Endothelial cell of umbilical vein (primary cell): ENCODE measurements at regions not wholly inside any gene's neighbourhood (a gene's known extent, or its start where the extent isn't known, plus 50 kb on each side); places are given as distances from the start of the nearest gene placed in this dataset.

ENCODE experiments used
- CTCF ChIP-seq, 2 donors: IDR thresholded peaks; 1 replicate in 1 of 2; 2 replicates in 1 of 2; pipeline ENCODE4 v1.5.1; 2011; ENCODE audit warnings: low read length in 2 of 2, mild to moderate bottlenecking in 2 of 2, moderate library complexity in 2 of 2, control low read depth in 1 of 2, inconsistent platforms in 1 of 2, low read depth in 1 of 2; ENCODE audit not compliant: insufficient read depth in 1 of 2; ENCODE audit errors: extremely low read depth in 1 of 2
- POLR2A ChIP-seq: IDR thresholded peaks from 2 replicates; pipeline ENCODE4 v1.6.1; 2012; ENCODE audit warnings: low read depth, mild to moderate bottlenecking, control low read depth, low read length

- TF ChIP-seq POLR2A (no peak), CTCF (IDR thresholded peaks at IDR 0.05; ENCODE audit: extremely low read depth in 1 of 2, insufficient read depth in 1 of 2, low read depth in 1 of 2, low read length in 2 of 2) (no peak)
Observed at GRCh38 chr12:89239534-89239933, 112.8 kb downstream of the DUSP6 start.
